PC-3 (cell line): ENCODE measurements at regions not wholly inside any gene's neighbourhood (a gene's known extent, or its start where the extent isn't known, plus 50 kb on each side); places are given as distances from the start of the nearest gene placed in this dataset.
"Not testable (repeated sequence)": the region's sequence is repeated elsewhere in the genome, so short reads cannot be mapped to it uniquely, and the experiment has no call there.

Experiments
- CTCF ChIP-seq: fragments of 300-600 bp; sonication (generic); conservative IDR thresholded peaks from 2 replicates; pipeline ENCODE4 v1.5.1; 2017; ENCODE audit warnings: antibody characterized with exemption, low read depth, mild to moderate bottlenecking, low read length
- EZH2 ChIP-seq: fragments of 300-600 bp; sonication (generic); IDR thresholded peaks from one replicate; pipeline ENCODE4 v1.6.1; 2017; ENCODE audit warnings: antibody characterized with exemption, mild to moderate bottlenecking, low read length; ENCODE audit not compliant: unreplicated experiment
- EZH2phosphoT487 ChIP-seq: fragments of 300-600 bp; sonication (generic); IDR thresholded peaks from 2 replicates; pipeline ENCODE4 v1.6.1; 2018; ENCODE audit warnings: mild to moderate bottlenecking, antibody characterized with exemption, low read length, borderline replicate concordance

GRCh38 chr6:112448786-112449185 lies 101.7 kb downstream of the RFPL4B start:
- TF ChIP-seq EZH2, EZH2phosphoT487, CTCF: not testable (repeated sequence)
